Lower leg skin (tissue), 4 donors: ENCODE measurements at regions not wholly inside any gene's neighbourhood (a gene's known extent, or its start where the extent isn't known, plus 50 kb on each side); places are given as distances from the start of the nearest gene placed in this dataset.

ENCODE experiments used
- DNase-seq, 2 donors: peaks; one replicate each; pipeline ENCODE4 v3.0.0-alpha.2; 2019; ENCODE audit warnings: low spot score in 2 of 2
- H3K4me3 ChIP-seq: fragments of 200-600 bp; sonication (generic); 2 replicates; pipeline ENCODE4 v1.5.1; 2017; ENCODE audit warnings: mild to moderate bottlenecking, low read depth; ENCODE audit not compliant: poor library complexity, severe bottlenecking
- POLR2A ChIP-seq, 2 donors: fragments of 450-650 bp; IDR thresholded peaks; one replicate each; pipeline ENCODE4 v1.6.1; 2016 to 2017; ENCODE audit warnings: antibody characterized with exemption in 2 of 2, mild to moderate bottlenecking in 1 of 2, moderate library complexity in 1 of 2
- WGBS, 2 donors: methylation state at CpG; one replicate each; pipeline ENCODE4 v1.1.5; 2018; 5-methylcytosine and 5-hydroxymethylcytosine counted together
- intact Hi-C: fragments of 100-400 bp; cut with DNase I; formaldehyde crosslinking; loops from one replicate; pipeline ENCODE4 v1.15.0; 2023; ENCODE audit warnings: low total_unique reads
- TF ChIP-seq, protein P1 (sequence below), 3 donors: fragments of 450-650 bp; IDR thresholded peaks; one replicate each; pipeline ENCODE4 v1.5.1; 2016; ENCODE audit warnings: antibody characterized with exemption in 3 of 3, mild to moderate bottlenecking in 3 of 3, moderate library complexity in 2 of 3

DNA sequence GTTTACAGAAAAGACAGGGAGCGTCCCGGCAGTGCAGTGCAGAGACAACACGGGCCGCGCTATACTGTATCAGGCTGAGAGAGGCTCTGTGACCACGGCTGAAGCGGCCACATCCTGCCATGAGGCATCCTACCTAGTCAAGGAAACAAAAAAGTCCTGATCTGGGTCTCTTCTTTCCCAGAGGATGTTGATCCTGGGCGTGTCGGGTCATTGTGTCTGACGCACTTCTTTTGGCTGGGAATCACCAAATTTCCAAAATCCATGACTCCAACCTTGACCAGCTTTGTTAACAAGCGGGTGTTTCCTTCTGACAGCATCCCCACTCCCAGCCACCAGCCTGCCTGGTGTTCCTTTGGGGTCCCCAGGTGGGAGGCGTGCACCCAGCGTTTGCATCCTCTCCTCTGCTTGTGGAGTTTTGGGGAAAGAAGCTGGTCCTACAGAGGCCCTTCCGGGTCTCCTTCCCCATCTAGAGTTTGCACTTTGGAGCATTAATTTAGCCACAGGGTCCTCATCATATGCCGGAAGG lies 91.4 kb upstream of the RAI14 start:
- no peak for TF ChIP-seq POLR2A (IDR thresholded peaks at IDR 0.05)
- TF ChIP-seq, protein P1, sequence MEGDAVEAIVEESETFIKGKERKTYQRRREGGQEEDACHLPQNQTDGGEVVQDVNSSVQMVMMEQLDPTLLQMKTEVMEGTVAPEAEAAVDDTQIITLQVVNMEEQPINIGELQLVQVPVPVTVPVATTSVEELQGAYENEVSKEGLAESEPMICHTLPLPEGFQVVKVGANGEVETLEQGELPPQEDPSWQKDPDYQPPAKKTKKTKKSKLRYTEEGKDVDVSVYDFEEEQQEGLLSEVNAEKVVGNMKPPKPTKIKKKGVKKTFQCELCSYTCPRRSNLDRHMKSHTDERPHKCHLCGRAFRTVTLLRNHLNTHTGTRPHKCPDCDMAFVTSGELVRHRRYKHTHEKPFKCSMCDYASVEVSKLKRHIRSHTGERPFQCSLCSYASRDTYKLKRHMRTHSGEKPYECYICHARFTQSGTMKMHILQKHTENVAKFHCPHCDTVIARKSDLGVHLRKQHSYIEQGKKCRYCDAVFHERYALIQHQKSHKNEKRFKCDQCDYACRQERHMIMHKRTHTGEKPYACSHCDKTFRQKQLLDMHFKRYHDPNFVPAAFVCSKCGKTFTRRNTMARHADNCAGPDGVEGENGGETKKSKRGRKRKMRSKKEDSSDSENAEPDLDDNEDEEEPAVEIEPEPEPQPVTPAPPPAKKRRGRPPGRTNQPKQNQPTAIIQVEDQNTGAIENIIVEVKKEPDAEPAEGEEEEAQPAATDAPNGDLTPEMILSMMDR (IDR thresholded peaks at IDR 0.05), result no peak
- intact Hi-C loops, result no loop called here
- WGBS, 2 donors, result 84% methylated on average over 15 of the region's 15 CpGs
- no peak overlapping the region for H3K4me3 ChIP-seq
- no peak for DNase-seq

DNA sequence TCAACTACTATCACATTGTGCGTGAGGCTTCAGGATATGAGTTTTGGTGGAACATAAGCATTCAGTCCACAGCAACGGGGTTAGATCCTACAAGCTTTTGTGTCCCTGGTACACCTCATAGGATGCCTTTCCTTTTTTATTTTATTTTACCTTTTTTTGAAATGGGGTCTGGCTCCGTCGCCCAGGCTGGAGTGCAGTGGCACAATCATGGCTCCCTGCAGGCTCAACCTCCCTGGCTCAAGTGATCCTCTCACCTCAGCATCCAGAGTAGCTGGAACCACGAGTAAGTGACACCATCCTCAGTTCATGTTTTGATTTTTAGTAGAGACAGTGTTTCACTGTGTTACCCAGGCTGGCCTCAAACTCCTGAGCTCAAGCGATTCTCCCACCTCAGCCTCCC lies 86.0 kb upstream of the RAI14 start:
- TF ChIP-seq POLR2A (IDR thresholded peaks at IDR 0.05), result no peak
- TF ChIP-seq, protein P1 (IDR thresholded peaks at IDR 0.05), result no peak
- 95 to 96% methylated on average over 6 of the region's 6 CpGs for WGBS, 2 donors
- intact Hi-C loops, result no loop called here
- no peak overlapping the region for H3K4me3 ChIP-seq
- DNase-seq, result no peak

DNA sequence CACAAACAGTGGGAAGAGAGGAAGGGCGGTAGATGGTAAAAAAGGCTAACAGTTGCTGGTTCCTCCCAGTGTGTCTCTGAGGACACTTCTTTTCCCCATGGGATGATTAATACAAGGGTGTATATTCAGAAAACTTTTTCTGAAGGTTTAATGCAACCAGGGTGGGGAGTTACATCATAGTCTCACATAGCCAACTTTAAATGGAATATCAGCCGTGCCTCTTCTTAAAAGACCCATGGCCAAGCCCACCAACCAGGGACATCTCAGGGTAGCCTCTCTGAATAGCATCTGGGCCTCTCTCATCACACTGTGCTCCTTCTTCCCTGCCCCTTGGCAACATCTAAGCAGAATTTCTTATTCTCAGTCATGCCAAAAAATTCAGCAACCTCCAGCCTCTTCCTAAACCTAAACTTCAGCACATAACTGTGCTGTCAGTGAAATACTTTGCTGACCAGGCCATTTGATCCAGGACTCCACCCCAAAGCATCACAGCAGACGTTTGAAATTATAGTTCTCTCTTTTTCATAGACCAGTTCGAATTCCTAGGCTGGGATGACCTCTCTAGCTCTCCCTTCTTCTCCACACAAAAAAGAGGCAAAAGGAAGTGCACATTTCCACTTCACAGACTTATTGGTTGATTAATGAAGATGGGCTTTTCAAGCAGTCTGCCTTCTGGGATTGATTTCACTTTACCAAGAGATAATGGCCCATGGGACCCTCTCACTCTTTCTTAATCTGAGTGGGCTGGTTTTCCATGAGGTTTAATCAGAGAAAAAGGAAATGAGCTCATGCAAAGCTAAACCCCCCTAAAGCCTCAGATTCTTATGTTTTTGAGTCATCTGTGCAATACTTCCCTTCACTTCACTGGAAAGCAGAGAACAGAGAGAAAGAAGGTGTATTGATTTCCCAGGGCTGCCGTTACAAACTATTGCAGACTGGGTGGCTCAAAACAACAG lies 85.1 kb upstream of the RAI14 start:
- no peak for TF ChIP-seq POLR2A (IDR thresholded peaks at IDR 0.05)
- TF ChIP-seq, protein P1 (IDR thresholded peaks at IDR 0.05), result no peak
- WGBS, 2 donors, result 57 to 62% methylated on average over 5 of the region's 5 CpGs
- H3K4me3 ChIP-seq, result no peak overlapping the region
- DNase-seq, result no peak
- intact Hi-C loops, result no loop called here

DNA sequence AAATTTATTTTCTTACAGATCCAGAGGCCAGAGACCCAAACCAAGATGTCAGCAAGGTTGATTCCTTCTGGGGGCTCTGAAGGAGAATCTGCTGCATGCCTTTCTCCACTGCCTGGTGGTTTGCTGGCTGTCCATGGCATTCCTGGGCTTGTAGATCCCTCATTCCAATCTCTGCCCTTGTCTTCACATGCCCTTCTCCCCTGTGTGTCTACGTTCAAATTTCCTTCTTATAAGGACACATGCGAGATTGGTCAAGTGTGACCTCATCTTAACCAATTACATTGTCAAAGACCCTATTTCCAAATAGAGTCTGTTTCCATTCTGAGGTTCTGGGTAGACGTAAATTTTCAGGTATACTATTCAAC lies 84.5 kb upstream of the RAI14 start:
- DNase-seq, result no peak
- 80 to 88% methylated on average over 3 of the region's 3 CpGs for WGBS, 2 donors
- TF ChIP-seq, protein P1 (IDR thresholded peaks at IDR 0.05), result no peak
- TF ChIP-seq POLR2A (IDR thresholded peaks at IDR 0.05), result no peak
- intact Hi-C loops, result no loop called here
- no peak overlapping the region for H3K4me3 ChIP-seq

DNA sequence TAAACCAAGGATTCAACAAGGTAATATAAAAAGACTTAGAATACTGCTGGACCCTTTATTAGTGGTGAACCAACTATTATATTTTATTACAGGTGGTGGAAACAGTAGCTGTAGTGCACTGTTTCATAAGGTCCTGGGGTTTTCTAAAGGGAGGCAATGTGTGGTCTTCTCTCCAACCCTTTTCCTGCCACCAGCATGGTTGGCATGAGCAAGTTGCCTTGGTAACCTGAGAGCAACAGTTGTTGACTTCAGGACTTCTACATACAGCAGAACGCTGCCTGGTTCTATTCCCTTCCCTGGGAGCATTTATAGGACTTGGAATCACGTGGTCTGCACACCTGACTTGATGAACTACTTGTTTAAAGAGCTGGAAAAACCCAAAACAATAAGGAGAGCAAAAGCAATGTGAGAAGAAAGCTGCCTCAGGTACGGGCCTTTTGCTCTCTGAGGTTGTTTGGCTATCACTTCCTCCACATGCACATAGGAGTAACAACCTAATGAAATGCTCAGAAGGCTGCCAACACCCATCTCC lies 81.1 kb upstream of the RAI14 start:
- no peak for DNase-seq
- 67 to 77% methylated on average over 3 of the region's 3 CpGs for WGBS, 2 donors
- TF ChIP-seq, protein P1 (IDR thresholded peaks at IDR 0.05), result no peak
- intact Hi-C loops, result no loop called here
- H3K4me3 ChIP-seq, result no peak overlapping the region
